H9 (cell line): ENCODE measurements at regions not wholly inside any gene's neighbourhood (a gene's known extent, or its start where the extent isn't known, plus 50 kb on each side); places are given as distances from the start of the nearest gene placed in this dataset.

ENCODE experiments used
- DNase-seq: peaks from one replicate; pipeline ENCODE4 v3.0.0-alpha.2; 2017
- H2AFZ ChIP-seq: one replicate; pipeline ENCODE4 v1.6.1; 2013; ENCODE audit warnings: mild to moderate bottlenecking, low read length, control low read depth, moderate library complexity
- H2AK5ac ChIP-seq: 2 replicates; pipeline ENCODE4 v1.6.1; 2013; ENCODE audit warnings: low read length, control low read depth, mixed read lengths; ENCODE audit not compliant: insufficient read length
- H2BK120ac ChIP-seq: one replicate; pipeline ENCODE4 v1.6.1; 2013; ENCODE audit warnings: low read depth, mild to moderate bottlenecking, low read length, control low read depth, inconsistent platforms; ENCODE audit not compliant: poor library complexity, severe bottlenecking
- H2BK12ac ChIP-seq: 2 replicates; pipeline ENCODE4 v1.6.1; 2013; ENCODE audit warnings: low read length, control low read depth, mixed read lengths, low read depth; ENCODE audit not compliant: insufficient read length
- H2BK15ac ChIP-seq: 2 replicates; pipeline ENCODE4 v1.6.1; 2013; ENCODE audit warnings: low read depth, low read length, control low read depth
- H2BK20ac ChIP-seq: one replicate; pipeline ENCODE4 v1.6.1; 2013; ENCODE audit warnings: low read depth, mild to moderate bottlenecking, low read length, control low read depth, inconsistent platforms; ENCODE audit not compliant: poor library complexity, severe bottlenecking
- H2BK5ac ChIP-seq: 2 replicates; pipeline ENCODE4 v1.6.1; 2013; ENCODE audit warnings: low read length, control low read depth, mixed read lengths; ENCODE audit not compliant: insufficient read length
- H3K14ac ChIP-seq: 2 replicates; pipeline ENCODE4 v1.6.1; 2013; ENCODE audit warnings: low read length, control low read depth; ENCODE audit not compliant: insufficient read depth
- H3K18ac ChIP-seq: 2 replicates; pipeline ENCODE4 v1.6.1; 2013; ENCODE audit warnings: low read depth, mild to moderate bottlenecking, mixed read lengths, low read length, control low read depth; ENCODE audit not compliant: insufficient read length
- H3K23ac ChIP-seq: 2 replicates; pipeline ENCODE4 v1.6.1; 2013; ENCODE audit warnings: low read length, control low read depth, mixed read lengths, low read depth; ENCODE audit not compliant: insufficient read length
- H3K23me2 ChIP-seq: 2 replicates; pipeline ENCODE4 v1.6.1; 2013; ENCODE audit warnings: low read depth, mild to moderate bottlenecking, mixed read lengths, low read length, control low read depth; ENCODE audit not compliant: insufficient read length, poor library complexity, severe bottlenecking
- H3K27ac ChIP-seq: 2 replicates; pipeline ENCODE4 v1.5.1; 2013; ENCODE audit warnings: low read length, control low read depth, mixed read lengths, low read depth; ENCODE audit not compliant: insufficient read length
- H3K27me3 ChIP-seq: 2 replicates; pipeline ENCODE4 v1.6.1; 2013; ENCODE audit warnings: low read length, control low read depth, inconsistent platforms; ENCODE audit not compliant: insufficient read depth
- H3K4ac ChIP-seq: 2 replicates; pipeline ENCODE4 v1.6.1; 2013; ENCODE audit warnings: low read depth, mild to moderate bottlenecking, control low read depth, inconsistent platforms, low read length, moderate library complexity
- H3K4me1 ChIP-seq: 2 replicates; pipeline ENCODE4 v1.6.1; 2013; ENCODE audit warnings: low read length, control low read depth, inconsistent platforms; ENCODE audit not compliant: insufficient read depth
- H3K4me2 ChIP-seq: 2 replicates; pipeline ENCODE4 v1.6.1; 2013; ENCODE audit warnings: low read length, control low read depth, mixed read lengths; ENCODE audit not compliant: insufficient read length, insufficient read depth
- H3K56ac ChIP-seq: 2 replicates; pipeline ENCODE4 v1.6.1; 2013; ENCODE audit warnings: low read depth, mild to moderate bottlenecking, mixed read lengths, low read length, control low read depth; ENCODE audit not compliant: insufficient read length
- H3K79me1 ChIP-seq: 2 replicates; pipeline ENCODE4 v1.6.1; 2013; ENCODE audit warnings: low read depth, mild to moderate bottlenecking, moderate library complexity, low read length, control low read depth, inconsistent platforms; ENCODE audit not compliant: insufficient read depth, poor library complexity, severe bottlenecking
- H3K79me2 ChIP-seq: 2 replicates; pipeline ENCODE4 v1.6.1; 2013; ENCODE audit warnings: low read length, control low read depth, inconsistent platforms; ENCODE audit not compliant: insufficient read depth
- H3K9ac ChIP-seq: 2 replicates; pipeline ENCODE4 v1.6.1; 2013; ENCODE audit warnings: low read length, control low read depth, mixed read lengths; ENCODE audit not compliant: insufficient read length; ENCODE audit errors: extremely low read depth
- H3K9me3 ChIP-seq: one replicate; pipeline ENCODE4 v1.6.1; 2013; ENCODE audit warnings: low read depth, low read length, inconsistent platforms; ENCODE audit not compliant: control insufficient read depth
- H3T11ph ChIP-seq: one replicate; pipeline ENCODE4 v1.6.1; 2013; ENCODE audit warnings: mild to moderate bottlenecking, low read length, control low read depth, inconsistent platforms
- H4K20me1 ChIP-seq: one replicate; pipeline ENCODE4 v1.6.1; 2013; ENCODE audit not compliant: control insufficient read depth, insufficient read length, insufficient read depth
- H4K5ac ChIP-seq: 2 replicates; pipeline ENCODE4 v1.6.1; 2013; ENCODE audit warnings: low read depth, mild to moderate bottlenecking, mixed read lengths, low read length, control low read depth; ENCODE audit not compliant: insufficient read length
- H4K8ac ChIP-seq: replicated peaks from 2 replicates; pipeline ENCODE4 v1.6.1; 2013; ENCODE audit warnings: low read length, control low read depth, mixed read lengths, low read depth; ENCODE audit not compliant: insufficient read length
- H4K91ac ChIP-seq: 2 replicates; pipeline ENCODE4 v1.6.1; 2013; ENCODE audit warnings: low read depth, mild to moderate bottlenecking, moderate library complexity, mixed read lengths, low read length, control low read depth; ENCODE audit not compliant: insufficient read length
- H3K27ac Mint-ChIP-seq, 3 experiments: 2 replicates in 2 of 3; 3 replicates in 1 of 3; pipeline ENCODE4 v1.8.0; 2020 to 2021; ENCODE audit warnings: mixed read lengths in 3 of 3, mild to moderate bottlenecking in 1 of 3, moderate library complexity in 1 of 3
- H3K27me3 Mint-ChIP-seq: 2 replicates; pipeline ENCODE4 v1.8.0; 2021; ENCODE audit warnings: low read depth, mild to moderate bottlenecking, moderate library complexity, mixed read lengths
- H3K36me3 Mint-ChIP-seq, 3 experiments: 2 replicates in 2 of 3; 3 replicates in 1 of 3; pipeline ENCODE4 v1.8.0; 2020 to 2021; ENCODE audit warnings: low read depth in 3 of 3, mixed read lengths in 3 of 3; ENCODE audit not compliant: insufficient read depth in 1 of 3
- H3K4me1 Mint-ChIP-seq, 2 experiments: 2 replicates each; pipeline ENCODE4 v1.8.0; 2020; ENCODE audit warnings: mixed read lengths in 2 of 2
- H3K4me3 Mint-ChIP-seq, 2 experiments: 2 replicates in 1 of 2; 3 replicates in 1 of 2; pipeline ENCODE4 v1.8.0; 2020 to 2021; ENCODE audit warnings: mild to moderate bottlenecking in 2 of 2, mixed read lengths in 2 of 2, moderate library complexity in 1 of 2
- H3K9me3 Mint-ChIP-seq, 2 experiments: 2 replicates in 1 of 2; 3 replicates in 1 of 2; pipeline ENCODE4 v1.8.0; 2020; ENCODE audit warnings: mild to moderate bottlenecking in 2 of 2, mixed read lengths in 2 of 2, moderate library complexity in 1 of 2
- CTCF ChIP-seq: fragments of 200-600 bp; sonication (generic); conservative IDR thresholded peaks from 3 replicates; pipeline ENCODE4 v1.8.0; 2021; ENCODE audit warnings: antibody characterized with exemption, mild to moderate bottlenecking
- WGBS: extraction: QIAGEN DNeasy Blood & Tissue Kit; methylation state at CpG from one replicate; pipeline ENCODE4 v1.1.7; 2013; ENCODE audit warnings: missing lambda C conversion rate, low lambda C conversion rate, mixed read lengths; ENCODE audit not compliant: insufficient read length; ENCODE audit errors: extremely low coverage; 5-methylcytosine and 5-hydroxymethylcytosine counted together

- Mint-ChIP-seq H3K27ac (no peak overlapping the region), H3K4me1 (no peaks in the 10 kb centered on the region), H3K27me3 (no peaks in the 10 kb centered on the region), H3K4me3 (no peak overlapping the region), H3K9me3 (no peaks in the 10 kb centered on the region), H3K36me3 (no peaks in the 10 kb centered on the region)
- no peak for TF ChIP-seq CTCF
- Histone ChIP-seq H2BK20ac (no peak overlapping the region), H2BK5ac (no peak overlapping the region), H3K23me2 (no peaks in the 10 kb centered on the region), H3K23ac (no peak overlapping the region), H3K4ac (no peak overlapping the region), H4K8ac (no peak overlapping the region), H2BK15ac (no peak overlapping the region), H2AFZ (no peak overlapping the region), H3K27ac (no peak overlapping the region), H2AK5ac (no peak overlapping the region), H4K5ac (no peak overlapping the region), H3K4me2 (no peak overlapping the region), H3K18ac (no peak overlapping the region), H4K91ac (no peak overlapping the region), H3K56ac (no peak overlapping the region), H2BK120ac (no peak overlapping the region), H3K9ac (no peak overlapping the region), H3K79me1 (no peaks in the 10 kb centered on the region), H3T11ph (no peak overlapping the region), H3K27me3 (no peaks in the 10 kb centered on the region), H3K79me2 (no peaks in the 10 kb centered on the region), H3K14ac (no peak overlapping the region), H3K9me3 (no peaks in the 10 kb centered on the region), H3K4me1 (no peaks in the 10 kb centered on the region), H2BK12ac (no peak overlapping the region), H4K20me1 (no peaks in the 10 kb centered on the region)
- no CpG with 5 or more reads among the region's 3 CpGs for WGBS
- DNase-seq: no peak
These were observed 312.0 kb upstream of the RGMB start for GRCh38 chr5:98461485-98461884.
